ENCODE measurements at regions not wholly inside any gene's neighbourhood (a gene's known extent, or its start where the extent isn't known, plus 50 kb on each side); places are given as distances from the start of the nearest gene placed in this dataset.

GRCh38 chr16:51458356-51459140 is 307.5 kb upstream of the SALL1 start:
- FAIRE-seq = no peak
- TF ChIP-seq TAF1 (IDR thresholded peaks at IDR 0.05; ENCODE audit: borderline replicate concordance, low read depth, low read length) = no peak
- TF ChIP-seq POLR2AphosphoS5 (IDR thresholded peaks at IDR 0.05; ENCODE audit: low read depth, low read length) = no peak
- TF ChIP-seq POLR2A (IDR thresholded peaks at IDR 0.05; ENCODE audit: low read depth, low read length) = no peak

GRCh38 chr16:51457775-51458174 is 306.7 kb upstream of the SALL1 start:
- TF ChIP-seq TAF1 (IDR thresholded peaks at IDR 0.05; ENCODE audit: borderline replicate concordance, low read depth, low read length) (no peak), POLR2AphosphoS5 (IDR thresholded peaks at IDR 0.05; ENCODE audit: low read depth, low read length) (no peak), POLR2A (IDR thresholded peaks at IDR 0.05; ENCODE audit: low read depth, low read length) (no peak)
- FAIRE-seq (no peak), DNase-seq (ENCODE audit: insufficient read length) (no peak)

More at GRCh38 chr16:51458356-51459140, 307.5 kb upstream of the SALL1 start:
- DNase-seq (ENCODE audit: insufficient read length) = no peak

DNA sequence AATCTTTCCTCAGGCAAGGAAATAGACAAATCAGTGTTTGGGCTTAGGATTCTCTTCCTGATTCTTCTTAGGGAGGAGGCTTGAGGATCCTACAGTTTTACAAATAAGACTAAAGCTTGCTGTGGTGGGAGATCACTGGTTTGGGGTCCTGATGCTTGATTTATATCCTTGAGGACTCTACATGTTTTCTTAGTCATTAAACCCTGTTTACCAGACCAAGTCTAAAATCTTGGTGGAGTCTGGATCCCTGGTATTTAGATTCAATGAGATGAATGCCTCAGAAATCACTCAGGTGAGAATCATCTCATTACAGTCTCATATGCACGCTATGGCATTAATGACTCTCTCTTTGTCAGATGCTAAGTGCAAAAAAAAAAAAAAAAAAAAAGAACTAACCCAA is 304.3 kb upstream of the SALL1 start:
- FAIRE-seq = no peak
- DNase-seq (ENCODE audit: insufficient read length) = no peak
- TF ChIP-seq TAF1 (IDR thresholded peaks at IDR 0.05; ENCODE audit: borderline replicate concordance, low read depth, low read length) (no peak), POLR2AphosphoS5 (IDR thresholded peaks at IDR 0.05; ENCODE audit: low read depth, low read length) (no peak), POLR2A (IDR thresholded peaks at IDR 0.05; ENCODE audit: low read depth, low read length) (no peak)

GRCh38 chr16:51453251-51453650 is 302.2 kb upstream of the SALL1 start:
- DNase-seq (ENCODE audit: insufficient read length) (no peak), FAIRE-seq (no peak)
- TF ChIP-seq POLR2AphosphoS5 (IDR thresholded peaks at IDR 0.05; ENCODE audit: low read depth, low read length) (no peak), POLR2A (IDR thresholded peaks at IDR 0.05; ENCODE audit: low read depth, low read length) (no peak), TAF1 (IDR thresholded peaks at IDR 0.05; ENCODE audit: borderline replicate concordance, low read depth, low read length) (no peak)

DNA sequence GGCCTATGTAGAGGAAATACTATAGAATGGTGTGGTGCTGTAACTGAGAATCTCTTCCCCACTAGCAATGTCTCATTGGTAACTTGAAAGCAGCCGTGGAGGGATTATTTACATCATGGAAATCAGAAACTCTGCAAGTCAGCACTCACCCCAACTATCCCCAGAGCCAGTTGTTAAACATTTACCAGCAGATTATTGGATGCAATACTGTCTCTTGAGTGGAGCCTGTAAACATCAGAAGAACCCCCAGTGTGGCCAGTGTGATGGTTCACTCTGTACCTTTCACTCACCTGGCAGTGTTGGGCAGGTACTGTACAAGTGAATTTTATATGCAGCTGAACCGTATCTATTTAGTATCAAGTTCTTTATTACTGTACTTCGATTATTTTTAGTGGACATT is 299.8 kb upstream of the SALL1 start:
- no peak for FAIRE-seq

GRCh38 chr16:51450376-51450775 is 299.3 kb upstream of the SALL1 start:
- no peak for FAIRE-seq
- no peak for TF ChIP-seq POLR2AphosphoS5 (IDR thresholded peaks at IDR 0.05; ENCODE audit: low read depth, low read length)
- TF ChIP-seq TAF1 (IDR thresholded peaks at IDR 0.05; ENCODE audit: borderline replicate concordance, low read depth, low read length) = no peak
- TF ChIP-seq POLR2A (IDR thresholded peaks at IDR 0.05; ENCODE audit: low read depth, low read length) = no peak
- DNase-seq (ENCODE audit: insufficient read length) = no peak

More for the DNA sequence above, 299.8 kb upstream of the SALL1 start:
- DNase-seq (ENCODE audit: insufficient read length) = no peak
- TF ChIP-seq POLR2AphosphoS5 (IDR thresholded peaks at IDR 0.05; ENCODE audit: low read depth, low read length) = no peak
- no peak for TF ChIP-seq TAF1 (IDR thresholded peaks at IDR 0.05; ENCODE audit: borderline replicate concordance, low read depth, low read length)
- no peak for TF ChIP-seq POLR2A (IDR thresholded peaks at IDR 0.05; ENCODE audit: low read depth, low read length)

- no peak for FAIRE-seq
These were observed 298.4 kb upstream of the SALL1 start for GRCh38 chr16:51449441-51449840.

GRCh38 chr16:51445250-51445649 is 294.2 kb upstream of the SALL1 start:
- TF ChIP-seq POLR2A (IDR thresholded peaks at IDR 0.05; ENCODE audit: low read depth, low read length) (no peak), TAF1 (IDR thresholded peaks at IDR 0.05; ENCODE audit: borderline replicate concordance, low read depth, low read length) (no peak), POLR2AphosphoS5 (IDR thresholded peaks at IDR 0.05; ENCODE audit: low read depth, low read length) (no peak)
- FAIRE-seq (no peak), DNase-seq (ENCODE audit: insufficient read length) (no peak)

More at GRCh38 chr16:51449441-51449840, 298.4 kb upstream of the SALL1 start:
- DNase-seq (ENCODE audit: insufficient read length) = no peak
- no peak for TF ChIP-seq POLR2A (IDR thresholded peaks at IDR 0.05; ENCODE audit: low read depth, low read length)
- no peak for TF ChIP-seq POLR2AphosphoS5 (IDR thresholded peaks at IDR 0.05; ENCODE audit: low read depth, low read length)
- TF ChIP-seq TAF1 (IDR thresholded peaks at IDR 0.05; ENCODE audit: borderline replicate concordance, low read depth, low read length) = no peak

- DNase-seq (ENCODE audit: insufficient read length) = no peak
- TF ChIP-seq POLR2A (IDR thresholded peaks at IDR 0.05; ENCODE audit: low read depth, low read length) (no peak), TAF1 (IDR thresholded peaks at IDR 0.05; ENCODE audit: borderline replicate concordance, low read depth, low read length) (no peak), POLR2AphosphoS5 (IDR thresholded peaks at IDR 0.05; ENCODE audit: low read depth, low read length) (no peak)
- no peak for FAIRE-seq
These were observed 292.9 kb upstream of the SALL1 start for GRCh38 chr16:51443934-51444333.

GRCh38 chr16:51442141-51442870 is 291.2 kb upstream of the SALL1 start:
- TF ChIP-seq POLR2A (IDR thresholded peaks at IDR 0.05; ENCODE audit: low read depth, low read length) = no peak
- no peak for TF ChIP-seq POLR2AphosphoS5 (IDR thresholded peaks at IDR 0.05; ENCODE audit: low read depth, low read length)
- no peak for TF ChIP-seq TAF1 (IDR thresholded peaks at IDR 0.05; ENCODE audit: borderline replicate concordance, low read depth, low read length)
- FAIRE-seq = no peak

GRCh38 chr16:51440131-51440889 is 289.2 kb upstream of the SALL1 start:
- FAIRE-seq (no peak), DNase-seq (ENCODE audit: insufficient read length) (no peak)
- TF ChIP-seq POLR2A (IDR thresholded peaks at IDR 0.05; ENCODE audit: low read depth, low read length) (no peak), TAF1 (IDR thresholded peaks at IDR 0.05; ENCODE audit: borderline replicate concordance, low read depth, low read length) (no peak), POLR2AphosphoS5 (IDR thresholded peaks at IDR 0.05; ENCODE audit: low read depth, low read length) (no peak)

More at GRCh38 chr16:51442141-51442870, 291.2 kb upstream of the SALL1 start:
- no peak for DNase-seq (ENCODE audit: insufficient read length)

Measured in GM12892 (cell line).